GM23338 (cell line): ENCODE measurements at regions not wholly inside any gene's neighbourhood (a gene's known extent, or its start where the extent isn't known, plus 50 kb on each side); places are given as distances from the start of the nearest gene placed in this dataset.

Experiments
- ATAC-seq: fragments of 200-7000 bp; cut with Tn5 transposase; 3 replicates; pipeline ENCODE4 v1.9.1; 2020
- DNase-seq: peaks from one replicate; pipeline ENCODE4 v3.0.0-alpha.2; 2015; ENCODE audit warnings: low spot score
- H2AFZ ChIP-seq: fragments of 200-600 bp; sonication (generic); 2 replicates; pipeline ENCODE4 v1.8.0; 2016; ENCODE audit warnings: antibody characterized with exemption, mild to moderate bottlenecking, moderate library complexity
- H3F3A ChIP-seq: fragments of 200-600 bp; sonication (generic); replicated peaks from 2 replicates; pipeline ENCODE4 v1.8.0; 2017; ENCODE audit warnings: antibody characterized with exemption, mixed run types, low read depth
- H3K27ac ChIP-seq: fragments of 200-600 bp; sonication (generic); 2 replicates; pipeline ENCODE4 v1.6.1; 2016; ENCODE audit warnings: low read depth
- H3K27me3 ChIP-seq: fragments of 200-600 bp; sonication (generic); 2 replicates; pipeline ENCODE4 v1.8.0; 2016; ENCODE audit warnings: mild to moderate bottlenecking, mixed run types, moderate library complexity; ENCODE audit not compliant: insufficient read depth
- H3K36me3 ChIP-seq: fragments of 200-600 bp; sonication (generic); 2 replicates; pipeline ENCODE4 v1.8.0; 2016; ENCODE audit warnings: mild to moderate bottlenecking; ENCODE audit not compliant: insufficient read depth
- H3K4me1 ChIP-seq: fragments of 200-600 bp; sonication (generic); 2 replicates; pipeline ENCODE4 v1.8.0; 2016; ENCODE audit warnings: mild to moderate bottlenecking, moderate library complexity; ENCODE audit not compliant: insufficient read depth
- H3K4me2 ChIP-seq: fragments of 200-600 bp; sonication (generic); 2 replicates; pipeline ENCODE4 v1.7.1; 2017; ENCODE audit warnings: mixed run types
- H3K4me3 ChIP-seq: fragments of 200-600 bp; sonication (generic); 2 replicates; pipeline ENCODE4 v1.6.1; 2016; ENCODE audit warnings: mixed run types
- H3K79me2 ChIP-seq: fragments of 200-600 bp; sonication (generic); replicated peaks from 2 replicates; pipeline ENCODE4 v1.8.0; 2017; ENCODE audit warnings: mild to moderate bottlenecking; ENCODE audit not compliant: insufficient read depth
- H3K9me2 ChIP-seq: fragments of 200-600 bp; sonication (generic); 2 replicates; pipeline ENCODE4 v1.8.0; 2017; ENCODE audit not compliant: insufficient read depth
- H4K20me1 ChIP-seq: fragments of 200-600 bp; sonication (generic); replicated peaks from 2 replicates; pipeline ENCODE4 v1.8.0; 2017; ENCODE audit warnings: mild to moderate bottlenecking; ENCODE audit not compliant: insufficient read depth
- H3K27ac Mint-ChIP-seq: 2 replicates; pipeline ENCODE4 v1.8.0; 2020; ENCODE audit warnings: inconsistent platforms, mild to moderate bottlenecking, moderate library complexity, mixed read lengths
- H3K27me3 Mint-ChIP-seq: 3 replicates; pipeline ENCODE4 v1.8.0; 2022; ENCODE audit warnings: low read depth, mild to moderate bottlenecking, moderate library complexity, mixed read lengths, inconsistent platforms; ENCODE audit not compliant: insufficient read depth, poor library complexity
- H3K36me3 Mint-ChIP-seq: 3 replicates; pipeline ENCODE4 v1.8.0; 2021; ENCODE audit warnings: low read depth, mild to moderate bottlenecking, inconsistent platforms, moderate library complexity, mixed read lengths
- H3K4me1 Mint-ChIP-seq: 3 replicates; pipeline ENCODE4 v1.8.0; 2020; ENCODE audit warnings: mild to moderate bottlenecking, inconsistent platforms, mixed read lengths
- H3K4me3 Mint-ChIP-seq: 3 replicates; pipeline ENCODE4 v1.8.0; 2021; ENCODE audit warnings: moderate library complexity, mild to moderate bottlenecking, inconsistent platforms, mixed read lengths
- H3K9me3 Mint-ChIP-seq: 3 replicates; pipeline ENCODE4 v1.8.0; 2020; ENCODE audit warnings: moderate library complexity, mild to moderate bottlenecking, inconsistent platforms, mixed read lengths
- ETS1 ChIP-seq: IDR thresholded peaks from 2 replicates; pipeline ENCODE4 v1.6.1; 2016; ENCODE audit warnings: antibody characterized with exemption
- POLR2AphosphoS5 ChIP-seq: IDR thresholded peaks from 2 replicates; pipeline ENCODE4 v1.6.1; 2016; ENCODE audit warnings: antibody characterized with exemption, low read depth
- STAT1 ChIP-seq: IDR thresholded peaks from one replicate; pipeline ENCODE4 v1.6.1; 2016; ENCODE audit warnings: antibody characterized with exemption; ENCODE audit not compliant: unreplicated experiment
- ZNF114 ChIP-seq: fragments of 250-450 bp; sonication (Bioruptor Pico); IDR thresholded peaks from 2 replicates; pipeline ENCODE4 v1.5.0; 2020; ENCODE audit warnings: mild to moderate bottlenecking, moderate library complexity
- ZNF462 ChIP-seq: fragments of 250-450 bp; sonication (Bioruptor Pico); IDR thresholded peaks from 2 replicates; pipeline ENCODE4 v1.5.0; 2020; ENCODE audit warnings: mild to moderate bottlenecking, moderate library complexity

- Mint-ChIP-seq H3K27me3 (peaks cover 3% of the 10 kb centered on the region), H3K4me3 (no peak overlapping the region), H3K36me3 (no peaks in the 10 kb centered on the region), H3K9me3 (no peaks in the 10 kb centered on the region), H3K27ac (no peak overlapping the region), H3K4me1 (peaks cover 3% of the 10 kb centered on the region; the same call in 2 of the 3 replicates)
- Histone ChIP-seq H3K27me3 (no peaks in the 10 kb centered on the region), H3K36me3 (no peaks in the 10 kb centered on the region), H3K4me2 (no peak overlapping the region), H3K4me3 (no peak overlapping the region), H3K79me2 (no peaks in the 10 kb centered on the region), H2AFZ (no peak overlapping the region), H3F3A (no peaks in the 10 kb centered on the region), H3K27ac (no peak overlapping the region), H4K20me1 (no peaks in the 10 kb centered on the region), H3K4me1 (no peaks in the 10 kb centered on the region), H3K9me2 (peaks cover 3% of the 10 kb centered on the region; the same call in 1 of the 2 replicates)
- no peak for TF ChIP-seq ZNF462 (CRISPR knock-in tag)
- no peak for TF ChIP-seq ETS1
- no peak for TF ChIP-seq ZNF114 (CRISPR knock-in tag)
- no peak for ATAC-seq
- no peak for DNase-seq
Measured at GRCh38 chr10:9781666-9782065, 1236.0 kb upstream of the CELF2 start.

- Histone ChIP-seq H3K79me2 (no peaks in the 10 kb centered on the region), H2AFZ (no peak overlapping the region), H3K4me3 (no peak overlapping the region), H3K27me3 (no peaks in the 10 kb centered on the region), H4K20me1 (no peaks in the 10 kb centered on the region), H3F3A (no peaks in the 10 kb centered on the region), H3K36me3 (no peaks in the 10 kb centered on the region), H3K4me1 (peaks cover 18% of the 10 kb centered on the region), H3K27ac (no peak overlapping the region), H3K9me2 (peaks cover 10% of the 10 kb centered on the region; the same call in 1 of the 2 replicates), H3K4me2 (no peak overlapping the region)
- TF ChIP-seq STAT1 (no peak), POLR2AphosphoS5 (no peak)
- ATAC-seq, result no peak
- Mint-ChIP-seq H3K4me3 (no peak overlapping the region), H3K36me3 (no peaks in the 10 kb centered on the region), H3K27ac (no peak overlapping the region), H3K27me3 (no peaks in the 10 kb centered on the region), H3K4me1 (peaks cover 13% of the 10 kb centered on the region; the same call in 2 of the 3 replicates), H3K9me3 (no peaks in the 10 kb centered on the region)
- DNase-seq, result no peak
Measured at GRCh38 chr10:9786101-9786500, 1231.6 kb upstream of the CELF2 start.
